ENCODE measurements at regions not wholly inside any gene's neighbourhood (a gene's known extent, or its start where the extent isn't known, plus 50 kb on each side); places are given as distances from the start of the nearest gene placed in this dataset.

GRCh38 chr9:86773422-86773945 is 173.8 kb downstream of the GAS1 start:
- DNase-seq (ENCODE audit: extremely low spot score) = no peak
- Histone ChIP-seq H3K36me3 (ENCODE audit: insufficient read depth) (no peaks in the 10 kb centered on the region), H3K4me3 (ENCODE audit: low read depth, low read length) (no peak overlapping the region), H3K4me1 (ENCODE audit: insufficient read depth) (no peaks in the 10 kb centered on the region), H3K27ac (ENCODE audit: low read depth) (no peak overlapping the region)
- WGBS = 86% methylated on average over 6 of the region's 6 CpGs

GRCh38 chr9:86772635-86772993 is 174.7 kb downstream of the GAS1 start:
- H3K27ac ChIP-seq (ENCODE audit: low read depth) = no peak overlapping the region
- DNase-seq (ENCODE audit: extremely low spot score) = no peak
- WGBS = 76% methylated on average over 4 of the region's 4 CpGs
- no peak overlapping the region for H3K4me3 ChIP-seq (ENCODE audit: low read depth, low read length)
- H3K36me3 ChIP-seq (ENCODE audit: insufficient read depth) = no peaks in the 10 kb centered on the region
- H3K4me1 ChIP-seq (ENCODE audit: insufficient read depth) = no peaks in the 10 kb centered on the region

- 73% methylated on average over 6 of the region's 6 CpGs for WGBS
- no peaks in the 10 kb centered on the region for H3K36me3 ChIP-seq (ENCODE audit: insufficient read depth)
- no peak overlapping the region for H3K27ac ChIP-seq (ENCODE audit: low read depth)
- H3K4me3 ChIP-seq (ENCODE audit: low read depth, low read length) = no peak overlapping the region
- no peak for DNase-seq (ENCODE audit: extremely low spot score)
- no peaks in the 10 kb centered on the region for H3K4me1 ChIP-seq (ENCODE audit: insufficient read depth)
These were observed 175.2 kb downstream of the GAS1 start for GRCh38 chr9:86771941-86772634.

GRCh38 chr9:86771420-86771819 is 175.9 kb downstream of the GAS1 start:
- no peaks in the 10 kb centered on the region for H3K36me3 ChIP-seq (ENCODE audit: insufficient read depth)
- H3K4me3 ChIP-seq (ENCODE audit: low read depth, low read length) = no peak overlapping the region
- DNase-seq (ENCODE audit: extremely low spot score) = no peak
- no peaks in the 10 kb centered on the region for H3K4me1 ChIP-seq (ENCODE audit: insufficient read depth)
- H3K27ac ChIP-seq (ENCODE audit: low read depth) = no peak overlapping the region
- WGBS = 80% methylated on average over 2 of the region's 2 CpGs

DNA sequence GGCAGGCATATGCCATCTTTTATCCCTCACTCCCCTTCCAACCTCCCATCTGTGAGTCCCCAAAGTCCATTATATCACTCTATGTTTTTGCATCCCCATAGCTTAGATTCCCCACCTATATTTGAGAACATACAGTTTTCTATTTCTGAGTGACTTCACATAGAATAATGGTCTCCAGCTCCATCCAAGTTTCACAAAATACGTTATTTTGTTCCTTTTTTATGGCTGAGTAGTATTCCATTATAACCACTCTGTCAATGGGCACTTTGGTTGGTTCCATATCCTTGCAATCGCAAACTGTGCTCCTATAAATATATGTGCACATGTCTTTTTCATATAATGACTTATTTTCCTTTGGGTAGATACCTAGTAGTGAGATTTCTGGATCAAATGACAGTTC is 178.6 kb downstream of the GAS1 start:
- no peak for DNase-seq (ENCODE audit: extremely low spot score)
- Histone ChIP-seq H3K36me3 (ENCODE audit: insufficient read depth) (no peaks in the 10 kb centered on the region), H3K4me1 (ENCODE audit: insufficient read depth) (no peaks in the 10 kb centered on the region), H3K4me3 (ENCODE audit: low read depth, low read length) (no peak overlapping the region), H3K27ac (ENCODE audit: low read depth) (no peak overlapping the region)
- 96% methylated on average over 2 of the region's 2 CpGs for WGBS

DNA sequence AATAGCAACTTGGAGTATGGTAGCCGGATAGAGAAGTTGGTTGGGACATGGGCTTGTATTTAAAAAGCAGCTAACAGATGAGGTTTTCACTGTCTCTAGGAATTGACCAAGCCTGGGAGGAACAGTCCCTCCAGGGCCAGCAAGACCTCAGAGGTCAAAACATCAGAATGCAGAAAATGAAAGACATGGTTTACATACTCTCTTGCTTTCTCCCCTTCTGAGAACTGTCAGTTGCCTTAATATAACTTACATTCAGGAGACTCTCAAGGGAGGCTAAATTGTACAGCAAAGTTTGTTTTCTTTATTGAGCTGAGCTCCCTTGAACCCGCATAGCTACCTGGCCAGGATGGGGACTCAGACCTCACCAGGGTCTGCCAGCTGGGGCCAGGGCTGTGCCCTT is 179.3 kb downstream of the GAS1 start:
- H3K27ac ChIP-seq (ENCODE audit: low read depth) = no peak overlapping the region
- H3K4me1 ChIP-seq (ENCODE audit: insufficient read depth) = no peaks in the 10 kb centered on the region
- 80% methylated on average over 2 of the region's 2 CpGs for WGBS
- DNase-seq (ENCODE audit: extremely low spot score) = no peak
- H3K36me3 ChIP-seq (ENCODE audit: insufficient read depth) = no peaks in the 10 kb centered on the region
- no peak overlapping the region for H3K4me3 ChIP-seq (ENCODE audit: low read depth, low read length)

- Histone ChIP-seq H3K4me1 (ENCODE audit: insufficient read depth) (no peaks in the 10 kb centered on the region), H3K36me3 (ENCODE audit: insufficient read depth) (no peaks in the 10 kb centered on the region), H3K4me3 (ENCODE audit: low read depth, low read length) (no peak overlapping the region), H3K27ac (ENCODE audit: low read depth) (no peak overlapping the region)
- 74% methylated on average over 4 of the region's 4 CpGs for WGBS
- no peak for DNase-seq (ENCODE audit: extremely low spot score)
These were observed 179.9 kb downstream of the GAS1 start for GRCh38 chr9:86767373-86767772.

GRCh38 chr9:86766912-86767311 is 180.4 kb downstream of the GAS1 start:
- 78% methylated on average over 7 of the region's 7 CpGs for WGBS
- Histone ChIP-seq H3K4me1 (ENCODE audit: insufficient read depth) (no peaks in the 10 kb centered on the region), H3K4me3 (ENCODE audit: low read depth, low read length) (no peak overlapping the region), H3K36me3 (ENCODE audit: insufficient read depth) (no peaks in the 10 kb centered on the region), H3K27ac (ENCODE audit: low read depth) (no peak overlapping the region)
- no peak for DNase-seq (ENCODE audit: extremely low spot score)

- Histone ChIP-seq H3K4me3 (ENCODE audit: low read depth, low read length) (no peak overlapping the region), H3K36me3 (ENCODE audit: insufficient read depth) (no peaks in the 10 kb centered on the region), H3K4me1 (ENCODE audit: insufficient read depth) (no peaks in the 10 kb centered on the region), H3K27ac (ENCODE audit: low read depth) (no peak overlapping the region)
- WGBS = 92% methylated on average over 6 of the region's 6 CpGs
- no peak for DNase-seq (ENCODE audit: extremely low spot score)
These were observed 180.8 kb downstream of the GAS1 start for GRCh38 chr9:86766511-86766910.

- no peaks in the 10 kb centered on the region for H3K36me3 ChIP-seq (ENCODE audit: insufficient read depth)
- 87% methylated on average over 13 of the region's 13 CpGs for WGBS
- DNase-seq (ENCODE audit: extremely low spot score) = no peak
- no peak overlapping the region for H3K27ac ChIP-seq (ENCODE audit: low read depth)
- H3K4me3 ChIP-seq (ENCODE audit: low read depth, low read length) = no peak overlapping the region
- no peaks in the 10 kb centered on the region for H3K4me1 ChIP-seq (ENCODE audit: insufficient read depth)
These were observed 181.4 kb downstream of the GAS1 start for GRCh38 chr9:86765746-86766430.

DNA sequence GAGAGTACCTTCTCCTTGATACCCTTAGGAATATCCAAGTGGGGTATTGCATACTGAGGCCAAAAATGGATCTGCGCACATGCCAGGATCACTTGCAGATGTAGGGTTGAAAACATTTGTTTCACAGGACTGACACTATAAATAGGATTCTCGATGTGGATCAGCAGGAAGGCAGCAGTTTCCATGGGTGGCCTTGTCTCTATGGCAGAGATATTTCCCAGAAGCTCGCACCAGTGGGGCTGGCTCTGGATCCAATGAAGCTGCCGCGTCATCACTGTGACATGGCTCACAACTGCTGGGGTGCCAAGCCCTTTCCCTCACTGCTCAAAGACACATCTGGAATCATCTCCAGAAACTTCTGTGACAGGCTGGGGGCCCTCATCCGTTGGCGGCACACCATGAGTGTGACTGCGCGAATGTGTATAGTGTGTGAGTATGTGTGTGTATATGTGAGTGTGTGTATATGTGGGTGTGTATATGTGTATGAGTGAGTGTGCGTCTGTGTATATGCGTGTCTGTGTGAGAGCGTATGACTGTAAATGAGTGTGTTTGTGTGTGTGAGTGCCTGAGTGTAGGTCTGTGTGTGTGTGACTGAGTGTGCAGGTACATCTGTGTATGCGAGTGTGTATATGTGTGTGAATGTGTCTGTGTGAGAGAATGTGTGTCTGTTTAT is 182.5 kb downstream of the GAS1 start:
- H3K4me3 ChIP-seq (ENCODE audit: low read depth, low read length) = no peak overlapping the region
- no peaks in the 10 kb centered on the region for H3K36me3 ChIP-seq (ENCODE audit: insufficient read depth)
- 89% methylated on average over 13 of the region's 13 CpGs for WGBS
- DNase-seq (ENCODE audit: extremely low spot score) = no peak
- H3K4me1 ChIP-seq (ENCODE audit: insufficient read depth) = no peaks in the 10 kb centered on the region
- H3K27ac ChIP-seq (ENCODE audit: low read depth) = no peak overlapping the region

GRCh38 chr9:86764221-86764624 is 183.1 kb downstream of the GAS1 start:
- Histone ChIP-seq H3K36me3 (ENCODE audit: insufficient read depth) (no peaks in the 10 kb centered on the region), H3K4me3 (ENCODE audit: low read depth, low read length) (no peak overlapping the region), H3K27ac (ENCODE audit: low read depth) (no peak overlapping the region), H3K4me1 (ENCODE audit: insufficient read depth) (no peaks in the 10 kb centered on the region)
- WGBS = 91% methylated on average over 11 of the region's 11 CpGs
- no peak for DNase-seq (ENCODE audit: extremely low spot score)

- Histone ChIP-seq H3K4me3 (ENCODE audit: low read depth, low read length) (no peak overlapping the region), H3K4me1 (ENCODE audit: insufficient read depth) (no peaks in the 10 kb centered on the region), H3K36me3 (ENCODE audit: insufficient read depth) (no peaks in the 10 kb centered on the region), H3K27ac (ENCODE audit: low read depth) (no peak overlapping the region)
- no peak for DNase-seq (ENCODE audit: extremely low spot score)
- WGBS = 95% methylated on average over 2 of the region's 2 CpGs
These were observed 183.5 kb downstream of the GAS1 start for GRCh38 chr9:86763791-86764190.

DNA sequence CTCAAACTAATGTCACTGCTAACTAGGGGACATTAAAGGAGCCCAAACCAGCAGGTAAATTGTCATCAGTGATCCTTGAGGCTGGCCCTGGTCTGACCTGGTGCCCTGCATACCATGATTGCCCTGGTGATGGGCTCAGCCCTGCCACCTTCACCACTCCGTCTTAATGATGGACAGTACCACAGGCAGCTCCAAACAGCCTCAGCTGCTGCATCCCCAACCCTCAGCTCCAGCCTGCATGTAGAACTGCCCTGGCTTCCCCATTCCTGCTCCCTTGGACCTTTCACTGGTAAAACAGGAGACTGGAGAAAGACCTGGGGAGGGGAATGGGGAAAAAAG is 190.0 kb downstream of the GAS1 start:
- Histone ChIP-seq H3K4me3 (ENCODE audit: low read depth, low read length) (no peak overlapping the region), H3K4me1 (ENCODE audit: insufficient read depth) (no peaks in the 10 kb centered on the region), H3K27ac (ENCODE audit: low read depth) (no peak overlapping the region), H3K36me3 (ENCODE audit: insufficient read depth) (no peaks in the 10 kb centered on the region)
- WGBS = 96% methylated on average over 1 of the region's 1 CpG
- no peak for DNase-seq (ENCODE audit: extremely low spot score)
